Body of pancreas (tissue), 4 donors: ENCODE measurements at regions not wholly inside any gene's neighbourhood (a gene's known extent, or its start where the extent isn't known, plus 50 kb on each side); places are given as distances from the start of the nearest gene placed in this dataset.

Experiments used
- ATAC-seq: fragments of 150-250 bp; one replicate; pipeline ENCODE4 v1.9.1; 2016
- DNase-seq, 4 donors: peaks; one replicate each; pipeline ENCODE4 v3.0.0-alpha.2; 2019
- H3K27ac ChIP-seq, 4 donors: fragments of 200-600 bp; sonication (generic); 1 replicate in 3 of 4; 2 replicates in 1 of 4; pipeline versions ENCODE4 v1.5.1 to v1.6.1; 2016 to 2019; ENCODE audit warnings: mild to moderate bottlenecking in 1 of 4, mixed read lengths in 1 of 4, moderate library complexity in 1 of 4
- H3K27me3 ChIP-seq, 2 donors: fragments of 200-600 bp; sonication (generic); one replicate each; pipeline ENCODE4 v1.6.0; 2016; ENCODE audit warnings: mild to moderate bottlenecking in 1 of 2
- H3K36me3 ChIP-seq, 2 donors: fragments of 200-600 bp; sonication (generic); replicated peaks in 1 of 2; 2 replicates each; pipeline ENCODE4 v1.5.1; 2016; ENCODE audit warnings: low read depth in 2 of 2; ENCODE audit not compliant: insufficient read depth in 1 of 2
- H3K4me1 ChIP-seq: fragments of 200-600 bp; sonication (generic); one replicate; pipeline ENCODE4 v1.6.0; 2016
- H3K4me3 ChIP-seq, 2 donors: fragments of 200-600 bp; sonication (generic); 1 replicate in 1 of 2; 2 replicates in 1 of 2; pipeline ENCODE4 v1.5.1; 2016 to 2019
- H3K9me3 ChIP-seq, 3 donors: fragments of 200-600 bp; sonication (generic); 1 replicate in 2 of 3; 2 replicates in 1 of 3; pipeline ENCODE4 v1.5.1; 2016
- POLR2A ChIP-seq, 3 donors: fragments of 450-650 bp; IDR thresholded peaks; one replicate each; pipeline ENCODE4 v1.6.1; 2016; ENCODE audit warnings: antibody characterized with exemption in 3 of 3, mild to moderate bottlenecking in 2 of 3
- WGBS, 2 donors: methylation state at CpG; one replicate each; pipeline ENCODE4 v1.1.5; 2017; 5-methylcytosine and 5-hydroxymethylcytosine counted together
- intact Hi-C: fragments of 100-400 bp; cut with DNase I; formaldehyde crosslinking; loops from one replicate; pipeline ENCODE4 v1.15.1; 2023
- TF ChIP-seq, protein P1 (sequence below), 7 experiments: fragments of 450-650 bp in 4 of 7; fragments of 200-600 bp in 3 of 7; sonication (generic) in 3 of 7; IDR thresholded peaks; one replicate each; pipeline ENCODE4 v1.5.1; 2016 to 2019; ENCODE audit warnings: antibody characterized with exemption in 7 of 7

GRCh38 chr14:31935391-31935790 is 141.7 kb upstream of the ARHGAP5 start:
- 60 to 61% methylated on average over 3 of the region's 3 CpGs for WGBS, 2 donors

GRCh38 chr14:31936115-31936514 is 141.0 kb upstream of the ARHGAP5 start:
- H3K27me3 ChIP-seq: no peaks in the 10 kb centered on the region
- DNase-seq: no peak

More at GRCh38 chr14:31935391-31935790, 141.7 kb upstream of the ARHGAP5 start:
- intact Hi-C loops: no loop called here
- H3K27me3 ChIP-seq: no peaks in the 10 kb centered on the region
- no peak for DNase-seq
- H3K27ac ChIP-seq: no peak overlapping the region
- no peaks in the 10 kb centered on the region for H3K36me3 ChIP-seq
- TF ChIP-seq POLR2A (IDR thresholded peaks at IDR 0.05): no peak
- TF ChIP-seq, protein P1, sequence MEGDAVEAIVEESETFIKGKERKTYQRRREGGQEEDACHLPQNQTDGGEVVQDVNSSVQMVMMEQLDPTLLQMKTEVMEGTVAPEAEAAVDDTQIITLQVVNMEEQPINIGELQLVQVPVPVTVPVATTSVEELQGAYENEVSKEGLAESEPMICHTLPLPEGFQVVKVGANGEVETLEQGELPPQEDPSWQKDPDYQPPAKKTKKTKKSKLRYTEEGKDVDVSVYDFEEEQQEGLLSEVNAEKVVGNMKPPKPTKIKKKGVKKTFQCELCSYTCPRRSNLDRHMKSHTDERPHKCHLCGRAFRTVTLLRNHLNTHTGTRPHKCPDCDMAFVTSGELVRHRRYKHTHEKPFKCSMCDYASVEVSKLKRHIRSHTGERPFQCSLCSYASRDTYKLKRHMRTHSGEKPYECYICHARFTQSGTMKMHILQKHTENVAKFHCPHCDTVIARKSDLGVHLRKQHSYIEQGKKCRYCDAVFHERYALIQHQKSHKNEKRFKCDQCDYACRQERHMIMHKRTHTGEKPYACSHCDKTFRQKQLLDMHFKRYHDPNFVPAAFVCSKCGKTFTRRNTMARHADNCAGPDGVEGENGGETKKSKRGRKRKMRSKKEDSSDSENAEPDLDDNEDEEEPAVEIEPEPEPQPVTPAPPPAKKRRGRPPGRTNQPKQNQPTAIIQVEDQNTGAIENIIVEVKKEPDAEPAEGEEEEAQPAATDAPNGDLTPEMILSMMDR (IDR thresholded peaks at IDR 0.05): no peak
- no peaks in the 10 kb centered on the region for H3K4me1 ChIP-seq
- H3K9me3 ChIP-seq: no peaks in the 10 kb centered on the region
- ATAC-seq: no peak
- no peak overlapping the region for H3K4me3 ChIP-seq

GRCh38 chr14:31937730-31938346 is 139.3 kb upstream of the ARHGAP5 start:
- TF ChIP-seq, protein P1 (IDR thresholded peaks at IDR 0.05): no peak
- no peak for TF ChIP-seq POLR2A (IDR thresholded peaks at IDR 0.05)
- ATAC-seq (peak; percentile 55), DNase-seq (peak in 3 of 4 donors; percentile 27 to 52 (median 44))
- Histone ChIP-seq H3K27me3 (no peaks in the 10 kb centered on the region), H3K27ac (no peak overlapping the region), H3K4me3 (no peak overlapping the region), H3K9me3 (no peaks in the 10 kb centered on the region), H3K36me3 (no peaks in the 10 kb centered on the region), H3K4me1 (no peaks in the 10 kb centered on the region)
- intact Hi-C loops: no loop called here
- 67 to 70% methylated on average over 3 of the region's 3 CpGs for WGBS, 2 donors

More at GRCh38 chr14:31936115-31936514, 141.0 kb upstream of the ARHGAP5 start:
- Histone ChIP-seq H3K27ac (no peak overlapping the region), H3K4me1 (no peaks in the 10 kb centered on the region), H3K4me3 (no peak overlapping the region), H3K36me3 (no peaks in the 10 kb centered on the region), H3K9me3 (no peaks in the 10 kb centered on the region)
- 61 to 63% methylated on average over 6 of the region's 6 CpGs for WGBS, 2 donors
- TF ChIP-seq, protein P1 (IDR thresholded peaks at IDR 0.05): no peak
- ATAC-seq: no peak
- intact Hi-C loops: no loop called here

- TF ChIP-seq, protein P1 (IDR thresholded peaks at IDR 0.05): no peak
- TF ChIP-seq POLR2A (IDR thresholded peaks at IDR 0.05): no peak
- DNase-seq: no peak
- Histone ChIP-seq H3K27me3 (no peaks in the 10 kb centered on the region), H3K9me3 (no peaks in the 10 kb centered on the region), H3K4me3 (no peak overlapping the region), H3K27ac (no peak overlapping the region), H3K36me3 (no peaks in the 10 kb centered on the region), H3K4me1 (no peaks in the 10 kb centered on the region)
- intact Hi-C loops: no loop called here
- WGBS, 2 donors: 83 to 88% methylated on average over 4 of the region's 4 CpGs
- no peak for ATAC-seq
Observed at GRCh38 chr14:31939934-31940333, 137.2 kb upstream of the ARHGAP5 start.

DNA sequence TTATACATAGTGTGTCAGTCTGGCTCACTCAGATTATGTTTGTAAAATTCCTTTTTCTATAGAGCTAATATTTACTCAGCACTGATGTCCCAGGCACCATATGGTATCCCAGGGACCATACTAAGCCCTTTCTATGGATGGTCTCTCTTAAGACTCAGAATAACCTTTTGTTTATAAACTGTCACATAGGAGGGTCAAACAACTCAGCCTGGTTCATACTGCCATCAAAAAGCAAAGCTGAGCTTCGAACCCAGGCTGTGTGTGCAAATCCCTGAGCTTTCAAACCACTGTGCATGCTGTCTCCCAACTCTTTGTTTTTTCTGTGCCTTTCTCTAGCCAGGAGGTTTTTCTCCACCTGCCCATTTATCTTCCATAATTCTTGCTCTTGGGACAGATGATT is 135.6 kb upstream of the ARHGAP5 start:
- ATAC-seq (no peak), DNase-seq (no peak)
- Histone ChIP-seq H3K27me3 (no peaks in the 10 kb centered on the region), H3K9me3 (no peaks in the 10 kb centered on the region), H3K27ac (no peak overlapping the region), H3K4me3 (no peak overlapping the region), H3K36me3 (no peaks in the 10 kb centered on the region), H3K4me1 (no peaks in the 10 kb centered on the region)
- TF ChIP-seq, protein P1 (IDR thresholded peaks at IDR 0.05): no peak
- TF ChIP-seq POLR2A (IDR thresholded peaks at IDR 0.05): no peak
- WGBS, 2 donors: 52 to 65% methylated on average over 1 of the region's 1 CpG
- intact Hi-C loops: no loop called here
